Naive thymus-derived CD4-positive, alpha-beta T cell (primary cell): ENCODE measurements at regions not wholly inside any gene's neighbourhood (a gene's known extent, or its start where the extent isn't known, plus 50 kb on each side); places are given as distances from the start of the nearest gene placed in this dataset.

ENCODE experiments used
- ATAC-seq: fragments of 150-1000 bp; cut with Tn5 transposase; 2 replicates; pipeline ENCODE4 v1.10.0; 2021; ENCODE audit warnings: mild to moderate bottlenecking, moderate library complexity
- CTCF ChIA-PET: fragments of 350-600 bp; sonication (Branson Sonifier 250); formaldehyde crosslinking; loops from one replicate; lab custom pipeline; 2021; ENCODE audit warnings: antibody characterized with exemption; lab: Charles Lee
- POLR2A ChIA-PET: fragments of 350-600 bp; sonication (Branson Sonifier 250); formaldehyde crosslinking; loops from one replicate; lab custom pipeline; 2021; ENCODE audit warnings: antibody characterized with exemption, inconsistent platforms; lab: Charles Lee
- DNase-seq, 9 donors: peaks; one replicate each; pipeline versions ENCODE4 v3.0.0 to v3.0.0-alpha.2; 2020 to 2022; ENCODE audit warnings: mixed read lengths in 1 of 9
- H3K27ac ChIP-seq: one replicate; pipeline ENCODE4 v1.7.0; 2013; ENCODE audit warnings: mild to moderate bottlenecking, low read depth, low read length, moderate library complexity
- H3K27me3 ChIP-seq, 2 donors: one replicate each; pipeline ENCODE4 v1.7.0; 2013; ENCODE audit warnings: low read length in 2 of 2, mild to moderate bottlenecking in 2 of 2, moderate library complexity in 2 of 2; ENCODE audit not compliant: control insufficient read depth in 2 of 2, insufficient read depth in 2 of 2
- H3K36me3 ChIP-seq, 3 experiments: 1 replicate in 2 of 3; 2 replicates in 1 of 3; pipeline ENCODE4 v1.7.0; 2013; ENCODE audit warnings: low read length in 3 of 3, mild to moderate bottlenecking in 3 of 3, moderate library complexity in 1 of 3; ENCODE audit not compliant: insufficient read depth in 3 of 3, control insufficient read depth in 2 of 3
- H3K4me1 ChIP-seq, 2 donors: one replicate each; pipeline ENCODE4 v1.7.0; 2013; ENCODE audit warnings: low read length in 2 of 2, mild to moderate bottlenecking in 2 of 2, moderate library complexity in 1 of 2; ENCODE audit not compliant: control insufficient read depth in 2 of 2, insufficient read depth in 2 of 2
- H3K4me3 ChIP-seq: 2 replicates; pipeline ENCODE4 v1.7.0; 2013; ENCODE audit warnings: mild to moderate bottlenecking, low read length
- H3K9me3 ChIP-seq, 3 experiments: 1 replicate in 2 of 3; 2 replicates in 1 of 3; pipeline ENCODE4 v1.7.0; 2013; ENCODE audit warnings: low read length in 3 of 3; ENCODE audit not compliant: control insufficient read depth in 2 of 3
- H3K27ac Mint-ChIP-seq, 9 donors: one replicate each; pipeline ENCODE4 v1.8.0; 2020 to 2022; ENCODE audit warnings: mixed read lengths in 9 of 9, mild to moderate bottlenecking in 8 of 9, moderate library complexity in 5 of 9, inconsistent platforms in 2 of 9
- H3K27me3 Mint-ChIP-seq, 5 donors: one replicate each; pipeline ENCODE4 v1.8.0; 2021 to 2022; ENCODE audit warnings: mixed read lengths in 5 of 5, mild to moderate bottlenecking in 1 of 5
- H3K36me3 Mint-ChIP-seq, 5 donors: one replicate each; pipeline ENCODE4 v1.8.0; 2020 to 2022; ENCODE audit warnings: mixed read lengths in 5 of 5, mild to moderate bottlenecking in 3 of 5, inconsistent platforms in 1 of 5
- H3K4me1 Mint-ChIP-seq, 7 donors: one replicate each; pipeline ENCODE4 v1.8.0; 2020 to 2022; ENCODE audit warnings: mixed read lengths in 7 of 7, mild to moderate bottlenecking in 3 of 7, inconsistent platforms in 1 of 7
- H3K4me3 Mint-ChIP-seq, 10 donors: one replicate each; pipeline ENCODE4 v1.8.0; 2020 to 2022; ENCODE audit warnings: mild to moderate bottlenecking in 10 of 10, mixed read lengths in 10 of 10, moderate library complexity in 6 of 10, inconsistent platforms in 2 of 10
- H3K9me3 Mint-ChIP-seq, 11 donors: one replicate each; pipeline ENCODE4 v1.8.0; 2020 to 2022; ENCODE audit warnings: mixed read lengths in 11 of 11, mild to moderate bottlenecking in 4 of 11, inconsistent platforms in 1 of 11, moderate library complexity in 1 of 11
- intact Hi-C, 2 donors: fragments of 100-400 bp; cut with micrococcal nuclease; formaldehyde crosslinking; loops; one replicate each; pipeline ENCODE4 v1.15.1; 2023

DNA sequence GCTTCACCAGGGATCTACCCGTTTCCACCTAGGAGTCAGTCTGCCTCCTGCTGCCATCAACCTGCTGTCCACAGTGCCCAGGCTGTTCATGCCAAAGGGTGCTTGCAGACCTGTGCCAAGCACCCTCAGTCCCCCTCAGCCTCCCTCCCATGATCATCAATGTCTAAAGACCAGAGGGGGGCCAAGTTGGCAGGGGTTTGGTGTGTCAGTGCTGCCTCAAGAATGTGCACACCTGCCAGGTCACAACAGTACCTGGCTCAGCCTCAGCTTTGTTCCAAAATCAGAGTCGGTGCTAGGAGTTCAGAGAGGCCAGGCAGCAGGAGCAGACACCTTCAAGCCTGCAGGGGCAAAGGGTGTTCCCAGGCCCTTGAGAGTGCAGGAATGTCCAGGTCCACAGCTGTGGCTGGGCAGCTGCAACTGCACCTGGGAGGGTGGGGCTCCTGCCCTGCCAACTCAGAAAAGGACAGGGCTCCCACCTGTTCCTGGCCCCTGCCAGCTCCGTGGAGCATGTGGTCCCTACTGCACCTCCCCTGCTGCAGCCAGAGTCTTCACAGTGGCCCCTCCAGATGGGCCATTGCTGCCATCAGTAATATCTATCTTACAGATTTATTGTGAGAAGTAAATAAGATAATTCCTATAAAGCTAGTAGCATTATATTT lies 219.5 kb downstream of the POLR1F start:
- ATAC-seq (no peak), DNase-seq (no peak)
- no peaks in the 10 kb centered on the region for H3K4me1 Mint-ChIP-seq
- no peak overlapping the region for H3K27ac Mint-ChIP-seq
- POLR2A ChIA-PET = no interaction called here
- Histone ChIP-seq H3K27ac (no peak overlapping the region), H3K4me3 (no peak overlapping the region), H3K4me1 (no peaks in the 10 kb centered on the region), H3K36me3 (no peaks in the 10 kb centered on the region), H3K9me3 (no peaks in the 10 kb centered on the region), H3K27me3 (no peaks in the 10 kb centered on the region)
- no peaks in the 10 kb centered on the region for H3K36me3 Mint-ChIP-seq
- no peak overlapping the region for H3K4me3 Mint-ChIP-seq
- intact Hi-C loops = no loop called here
- peaks cover 0 to 5% (median 2%) of the 10 kb centered on the region in 11 donors for H3K9me3 Mint-ChIP-seq
- no peaks in the 10 kb centered on the region for H3K27me3 Mint-ChIP-seq
- CTCF ChIA-PET = no interaction called here

DNA sequence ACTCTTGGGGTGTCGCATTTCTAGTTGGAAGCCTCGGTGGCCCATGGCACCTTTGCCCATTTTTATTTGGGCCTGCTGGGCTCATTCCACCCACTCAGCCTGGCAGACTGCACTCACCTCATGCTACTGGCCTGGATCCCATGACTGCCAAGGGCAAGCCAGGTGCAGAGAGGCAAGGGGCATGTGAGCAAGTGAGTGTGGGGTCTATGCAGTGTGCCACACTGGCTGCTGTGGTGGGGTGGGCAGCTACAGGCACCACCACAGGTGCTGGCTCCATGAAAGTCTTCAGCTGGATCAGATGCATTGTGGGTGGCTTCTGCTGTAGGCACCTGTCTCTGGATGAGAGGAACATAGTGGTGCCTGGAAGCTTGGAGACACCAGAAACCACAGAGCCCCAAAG lies 220.8 kb downstream of the POLR1F start:
- Histone ChIP-seq H3K27ac (no peak overlapping the region), H3K4me1 (no peaks in the 10 kb centered on the region), H3K27me3 (no peaks in the 10 kb centered on the region), H3K36me3 (no peaks in the 10 kb centered on the region), H3K9me3 (no peaks in the 10 kb centered on the region), H3K4me3 (no peak overlapping the region)
- DNase-seq (no peak), ATAC-seq (no peak)
- H3K9me3 Mint-ChIP-seq = peaks cover 0 to 7% (median 0%) of the 10 kb centered on the region in 11 donors
- no peaks in the 10 kb centered on the region for H3K27me3 Mint-ChIP-seq
- H3K4me3 Mint-ChIP-seq = no peak overlapping the region
- H3K27ac Mint-ChIP-seq = no peak overlapping the region
- ChIA-PET POLR2A (no interaction called here), CTCF (no interaction called here)
- intact Hi-C loops = no loop called here
- H3K4me1 Mint-ChIP-seq = no peaks in the 10 kb centered on the region
- no peaks in the 10 kb centered on the region for H3K36me3 Mint-ChIP-seq

DNA sequence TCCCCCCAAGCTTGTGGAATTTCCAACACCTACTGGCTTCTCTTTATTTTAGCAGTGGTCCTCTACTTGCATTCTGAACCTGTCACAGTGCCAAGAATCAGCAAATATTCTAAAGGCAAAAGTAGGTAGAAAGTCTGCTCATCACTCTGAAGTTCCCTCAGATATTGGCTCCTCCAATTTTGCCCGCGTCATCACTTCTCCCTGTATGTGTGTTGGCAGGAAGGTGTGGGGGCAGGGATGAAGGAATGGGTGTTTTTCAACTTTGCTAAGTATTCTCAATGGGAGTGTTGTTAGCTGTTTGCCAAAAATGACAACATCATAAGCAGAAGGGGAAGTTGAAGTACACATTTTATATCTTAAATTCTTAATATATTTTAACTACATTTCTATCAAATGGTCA lies 226.2 kb downstream of the POLR1F start:
- Histone ChIP-seq H3K27me3 (no peaks in the 10 kb centered on the region), H3K36me3 (no peaks in the 10 kb centered on the region), H3K27ac (no peak overlapping the region), H3K4me3 (no peak overlapping the region), H3K4me1 (no peaks in the 10 kb centered on the region), H3K9me3 (peaks cover 0 to 6% (median 0%) of the 10 kb centered on the region in 3 experiments)
- intact Hi-C loops = no loop called here
- CTCF ChIA-PET = no interaction called here
- POLR2A ChIA-PET = no interaction called here
- DNase-seq (no peak), ATAC-seq (no peak)
- peaks cover 2 to 12% (median 6%) of the 10 kb centered on the region in 11 donors for H3K9me3 Mint-ChIP-seq
- no peaks in the 10 kb centered on the region for H3K27me3 Mint-ChIP-seq
- no peaks in the 10 kb centered on the region for H3K4me1 Mint-ChIP-seq
- no peak overlapping the region for H3K27ac Mint-ChIP-seq
- H3K36me3 Mint-ChIP-seq = no peaks in the 10 kb centered on the region
- H3K4me3 Mint-ChIP-seq = no peak overlapping the region

DNA sequence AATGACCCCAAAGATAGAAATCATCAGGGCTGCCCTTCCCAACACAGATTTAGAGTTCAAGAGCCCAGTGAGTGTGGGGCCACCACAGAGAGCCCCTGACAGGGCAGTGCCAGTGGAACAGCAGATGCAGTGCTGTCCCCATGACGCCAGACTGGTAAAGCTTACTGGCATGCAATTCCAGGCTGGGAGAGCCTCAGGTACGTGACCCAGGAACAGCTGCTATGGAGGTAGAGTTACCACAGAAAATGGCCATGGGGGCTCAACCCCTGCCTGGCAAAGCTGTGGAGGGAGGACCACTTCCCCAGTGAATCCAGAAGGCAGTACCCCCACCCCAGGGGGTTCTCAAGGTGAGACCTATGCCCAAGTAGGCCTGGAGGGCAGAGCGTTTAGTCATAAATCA lies 228.5 kb downstream of the POLR1F start:
- Histone ChIP-seq H3K27me3 (no peaks in the 10 kb centered on the region), H3K4me1 (no peaks in the 10 kb centered on the region), H3K36me3 (no peaks in the 10 kb centered on the region), H3K9me3 (peaks cover 0 to 6% (median 0%) of the 10 kb centered on the region in 3 experiments), H3K4me3 (no peak overlapping the region), H3K27ac (no peak overlapping the region)
- ChIA-PET CTCF (interaction anchor here (0.6 kb wide), 1 partner anchor 550 kb away, joined by 3 read pairs; no protein-coding TSS in a partner anchor), POLR2A (no interaction called here)
- H3K36me3 Mint-ChIP-seq = no peaks in the 10 kb centered on the region
- H3K27me3 Mint-ChIP-seq = no peaks in the 10 kb centered on the region
- no peak for DNase-seq
- no peak overlapping the region for H3K4me3 Mint-ChIP-seq
- H3K27ac Mint-ChIP-seq = no peak overlapping the region
- no peaks in the 10 kb centered on the region for H3K4me1 Mint-ChIP-seq
- intact Hi-C loops = no loop called here
- no peak for ATAC-seq
- H3K9me3 Mint-ChIP-seq = peaks cover 2 to 12% (median 5%) of the 10 kb centered on the region in 11 donors

DNA sequence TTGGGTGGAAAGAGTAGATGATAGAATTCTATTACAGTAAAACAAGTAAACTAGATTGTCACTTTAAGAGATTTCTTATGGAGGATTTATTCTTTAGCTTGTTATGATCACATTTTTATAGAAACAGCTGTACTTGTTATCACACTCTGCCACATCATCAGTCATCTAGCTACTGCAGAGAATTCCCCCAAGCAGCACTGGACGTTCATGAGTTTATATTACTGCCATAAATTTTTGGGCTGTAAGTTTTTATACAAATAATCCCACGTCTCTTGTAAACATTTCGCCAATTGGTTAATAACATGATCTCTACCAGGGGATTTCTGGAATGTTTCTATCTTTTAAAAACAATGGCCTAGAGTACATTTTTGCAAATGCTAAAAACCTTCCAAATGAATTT lies 238.8 kb downstream of the POLR1F start:
- DNase-seq (no peak), ATAC-seq (no peak)
- intact Hi-C loops = no loop called here
- Mint-ChIP-seq H3K27me3 (no peaks in the 10 kb centered on the region), H3K4me3 (no peak overlapping the region), H3K4me1 (no peaks in the 10 kb centered on the region), H3K36me3 (no peaks in the 10 kb centered on the region), H3K9me3 (peaks cover 0 to under 1% (median 0%) of the 10 kb centered on the region in 11 donors), H3K27ac (no peak overlapping the region)
- Histone ChIP-seq H3K9me3 (no peaks in the 10 kb centered on the region), H3K27me3 (no peaks in the 10 kb centered on the region), H3K27ac (no peak overlapping the region), H3K4me3 (no peak overlapping the region), H3K4me1 (no peaks in the 10 kb centered on the region), H3K36me3 (no peaks in the 10 kb centered on the region)
- CTCF ChIA-PET = no interaction called here
- POLR2A ChIA-PET = no interaction called here

DNA sequence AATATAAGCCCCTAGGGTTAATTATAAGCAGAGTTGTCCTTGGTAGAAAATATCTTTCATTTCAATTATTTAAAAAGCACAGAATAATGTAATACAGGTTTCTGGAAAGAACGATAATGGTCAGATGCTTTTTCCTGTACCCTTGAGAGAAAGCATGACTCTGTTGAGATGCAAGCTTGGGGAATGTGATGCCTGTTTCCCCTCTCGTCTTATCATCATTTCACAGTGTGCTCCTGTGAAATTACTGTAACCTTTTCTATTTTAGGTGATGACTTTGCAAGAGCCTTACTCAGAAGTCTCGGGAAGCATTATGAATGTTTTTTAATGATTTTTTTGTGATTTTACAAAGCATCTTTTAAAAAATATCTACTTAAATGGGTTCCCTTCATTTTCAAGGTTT lies 243.0 kb downstream of the POLR1F start:
- Histone ChIP-seq H3K27ac (no peak overlapping the region), H3K27me3 (no peaks in the 10 kb centered on the region), H3K4me1 (no peaks in the 10 kb centered on the region), H3K36me3 (no peaks in the 10 kb centered on the region), H3K9me3 (no peaks in the 10 kb centered on the region), H3K4me3 (no peak overlapping the region)
- intact Hi-C loops = no loop called here
- Mint-ChIP-seq H3K4me3 (no peak overlapping the region), H3K9me3 (peaks cover 0 to 11% (median 3%) of the 10 kb centered on the region in 11 donors), H3K36me3 (no peaks in the 10 kb centered on the region), H3K27ac (no peak overlapping the region), H3K27me3 (no peaks in the 10 kb centered on the region), H3K4me1 (no peaks in the 10 kb centered on the region)
- ATAC-seq (no peak), DNase-seq (no peak)
- CTCF ChIA-PET = no interaction called here
- POLR2A ChIA-PET = no interaction called here

DNA sequence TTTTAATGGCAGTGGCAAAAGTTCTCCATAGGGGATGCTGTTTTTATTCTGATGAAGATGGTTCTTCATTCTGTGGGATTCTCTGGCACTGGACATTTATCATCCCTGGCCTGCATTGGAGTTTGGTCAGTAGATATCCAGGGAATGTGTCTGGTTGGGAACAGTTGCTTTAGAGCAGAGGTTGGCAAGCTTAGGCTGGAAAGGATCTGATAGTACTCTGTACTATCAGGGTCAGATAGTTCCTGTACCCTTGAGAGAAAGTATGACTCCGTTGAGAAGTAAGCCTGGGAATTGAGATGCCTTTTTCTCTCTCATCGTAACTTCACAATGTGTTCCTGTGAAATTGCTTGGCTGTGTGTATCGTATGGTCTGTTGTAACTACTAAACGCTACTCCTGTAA lies 244.1 kb downstream of the POLR1F start:
- intact Hi-C loops = no loop called here
- Histone ChIP-seq H3K9me3 (no peaks in the 10 kb centered on the region), H3K27me3 (no peaks in the 10 kb centered on the region), H3K4me3 (no peak overlapping the region), H3K27ac (no peak overlapping the region), H3K4me1 (no peaks in the 10 kb centered on the region), H3K36me3 (no peaks in the 10 kb centered on the region)
- no peak for ATAC-seq
- POLR2A ChIA-PET = no interaction called here
- no peaks in the 10 kb centered on the region for H3K36me3 Mint-ChIP-seq
- no peak overlapping the region for H3K4me3 Mint-ChIP-seq
- H3K27me3 Mint-ChIP-seq = no peaks in the 10 kb centered on the region
- no peak for DNase-seq
- H3K27ac Mint-ChIP-seq = no peak overlapping the region
- CTCF ChIA-PET = no interaction called here
- no peaks in the 10 kb centered on the region for H3K4me1 Mint-ChIP-seq
- H3K9me3 Mint-ChIP-seq = peaks cover 0 to 11% (median 3%) of the 10 kb centered on the region in 11 donors
